Breast epithelium (tissue), 4 donors: ENCODE measurements at regions not wholly inside any gene's neighbourhood (a gene's known extent, or its start where the extent isn't known, plus 50 kb on each side); places are given as distances from the start of the nearest gene placed in this dataset.
A peak's percentile ranks its signal among the peaks of the same experiment; 100 is the strongest.

Source experiments
- DNase-seq, 2 donors: peaks; one replicate each; pipeline ENCODE4 v3.0.0-alpha.2; 2019; ENCODE audit warnings: low spot score in 2 of 2
- H3K27ac ChIP-seq, 2 donors: fragments of 200-600 bp; sonication (generic) in 1 of 2; one replicate each; pipeline ENCODE4 v1.5.1; 2016 to 2019; ENCODE audit warnings: mild to moderate bottlenecking in 1 of 2
- H3K27me3 ChIP-seq, 2 donors: fragments of 200-600 bp; sonication (generic) in 1 of 2; one replicate each; pipeline versions ENCODE4 v1.5.1 to v1.6.0; 2017 to 2019; ENCODE audit warnings: control low read depth in 1 of 2, mild to moderate bottlenecking in 1 of 2
- H3K36me3 ChIP-seq: fragments of 200-600 bp; one replicate; pipeline ENCODE4 v1.5.1; 2019
- H3K4me1 ChIP-seq, 2 donors: fragments of 200-600 bp; sonication (generic); one replicate each; pipeline ENCODE4 v1.5.1; 2016 to 2019; ENCODE audit warnings: control low read depth in 1 of 2
- H3K4me3 ChIP-seq, 3 donors: fragments of 200-600 bp; sonication (generic); 1 replicate in 2 of 3; 2 replicates in 1 of 3; pipeline ENCODE4 v1.5.1; 2016 to 2019; ENCODE audit warnings: mild to moderate bottlenecking in 3 of 3, moderate library complexity in 2 of 3
- H3K9me3 ChIP-seq, 2 donors: fragments of 200-600 bp; sonication (generic) in 1 of 2; one replicate each; pipeline ENCODE4 v1.5.1; 2016 to 2019; ENCODE audit warnings: control low read depth in 1 of 2
- POLR2A ChIP-seq: fragments of 450-650 bp; IDR thresholded peaks from one replicate; pipeline ENCODE4 v1.6.1; 2016; ENCODE audit warnings: antibody characterized with exemption, mild to moderate bottlenecking, moderate library complexity
- POLR2AphosphoS5 ChIP-seq, 3 donors: sonication (generic); formaldehyde crosslinking; IDR thresholded peaks; one replicate each; pipeline ENCODE4 v1.6.1; 2017; ENCODE audit warnings: antibody characterized with exemption in 3 of 3
- intact Hi-C: fragments of 100-400 bp; cut with DNase I; formaldehyde crosslinking; loops from one replicate; pipeline ENCODE4 v1.15.1; 2023; ENCODE audit warnings: low total_unique reads
- TF ChIP-seq, protein P1 (sequence below), 3 donors: fragments of 450-650 bp; IDR thresholded peaks; one replicate each; pipeline ENCODE4 v1.5.1; 2016 to 2017; ENCODE audit warnings: antibody characterized with exemption in 3 of 3, mild to moderate bottlenecking in 3 of 3, moderate library complexity in 3 of 3

DNA sequence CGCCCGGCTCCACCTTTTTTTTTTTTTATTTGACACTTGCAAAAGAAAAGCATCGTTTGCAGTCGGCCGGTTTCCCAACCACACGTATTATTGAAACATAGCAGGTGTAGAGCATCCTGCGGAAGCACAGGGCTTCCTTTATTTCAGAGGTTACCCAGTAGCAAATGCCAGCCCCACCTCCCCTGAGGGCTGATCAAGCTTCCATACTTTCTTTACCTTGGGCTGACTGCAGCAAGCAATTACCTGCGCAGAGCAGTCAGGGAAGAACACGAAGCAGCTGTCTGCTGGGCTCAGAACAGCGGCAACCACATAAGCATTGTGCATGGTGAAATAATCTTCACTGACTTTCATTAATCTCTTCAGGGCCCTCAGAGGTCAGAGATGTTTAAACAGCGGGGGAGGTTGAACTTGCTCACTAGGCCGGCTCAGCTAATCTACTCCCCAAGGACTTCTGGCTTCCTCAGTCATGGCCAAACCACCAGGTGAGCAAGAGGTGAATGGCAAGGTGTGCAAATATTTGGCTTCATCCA lies 784.7 kb upstream of the AUTS2 start:
- peak in 1 of 2 donors; percentile 18 for DNase-seq
- TF ChIP-seq POLR2AphosphoS5 (IDR thresholded peaks at IDR 0.05) (no peak), POLR2A (no peak)
- TF ChIP-seq, protein P1, sequence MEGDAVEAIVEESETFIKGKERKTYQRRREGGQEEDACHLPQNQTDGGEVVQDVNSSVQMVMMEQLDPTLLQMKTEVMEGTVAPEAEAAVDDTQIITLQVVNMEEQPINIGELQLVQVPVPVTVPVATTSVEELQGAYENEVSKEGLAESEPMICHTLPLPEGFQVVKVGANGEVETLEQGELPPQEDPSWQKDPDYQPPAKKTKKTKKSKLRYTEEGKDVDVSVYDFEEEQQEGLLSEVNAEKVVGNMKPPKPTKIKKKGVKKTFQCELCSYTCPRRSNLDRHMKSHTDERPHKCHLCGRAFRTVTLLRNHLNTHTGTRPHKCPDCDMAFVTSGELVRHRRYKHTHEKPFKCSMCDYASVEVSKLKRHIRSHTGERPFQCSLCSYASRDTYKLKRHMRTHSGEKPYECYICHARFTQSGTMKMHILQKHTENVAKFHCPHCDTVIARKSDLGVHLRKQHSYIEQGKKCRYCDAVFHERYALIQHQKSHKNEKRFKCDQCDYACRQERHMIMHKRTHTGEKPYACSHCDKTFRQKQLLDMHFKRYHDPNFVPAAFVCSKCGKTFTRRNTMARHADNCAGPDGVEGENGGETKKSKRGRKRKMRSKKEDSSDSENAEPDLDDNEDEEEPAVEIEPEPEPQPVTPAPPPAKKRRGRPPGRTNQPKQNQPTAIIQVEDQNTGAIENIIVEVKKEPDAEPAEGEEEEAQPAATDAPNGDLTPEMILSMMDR (IDR thresholded peaks at IDR 0.05) = no peak
- Histone ChIP-seq H3K27ac (no peak overlapping the region), H3K4me1 (no peaks in the 10 kb centered on the region), H3K36me3 (no peaks in the 10 kb centered on the region), H3K4me3 (no peak overlapping the region), H3K27me3 (no peaks in the 10 kb centered on the region), H3K9me3 (no peaks in the 10 kb centered on the region)
- intact Hi-C loops = no loop called here

DNA sequence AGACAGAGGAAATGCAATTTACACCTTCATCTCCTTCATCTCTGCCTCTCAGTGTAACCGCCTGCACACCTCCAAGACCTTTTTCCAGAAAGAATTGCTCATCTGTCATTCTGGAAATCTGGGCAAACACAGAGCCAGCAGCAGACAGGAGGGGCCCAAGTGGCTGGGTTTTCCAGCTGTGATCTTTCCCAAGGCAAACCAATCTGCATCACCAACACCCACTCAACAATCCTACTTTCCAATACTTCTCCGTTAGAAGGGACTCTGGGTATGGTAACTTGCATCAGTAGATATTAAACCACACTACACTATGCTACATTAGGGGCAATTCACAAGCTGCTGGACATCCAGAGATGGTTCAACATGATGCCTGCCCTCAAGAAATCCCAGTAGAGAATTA lies 781.8 kb upstream of the AUTS2 start:
- H3K36me3 ChIP-seq = no peaks in the 10 kb centered on the region
- no peaks in the 10 kb centered on the region for H3K27me3 ChIP-seq
- intact Hi-C loops = no loop called here
- no peak overlapping the region for H3K27ac ChIP-seq
- no peak overlapping the region for H3K4me3 ChIP-seq
- no peaks in the 10 kb centered on the region for H3K4me1 ChIP-seq
- TF ChIP-seq, protein P1 (IDR thresholded peaks at IDR 0.05) = no peak
- no peak for TF ChIP-seq POLR2AphosphoS5 (IDR thresholded peaks at IDR 0.05)
- TF ChIP-seq POLR2A = no peak
- no peaks in the 10 kb centered on the region for H3K9me3 ChIP-seq
- no peak for DNase-seq

DNA sequence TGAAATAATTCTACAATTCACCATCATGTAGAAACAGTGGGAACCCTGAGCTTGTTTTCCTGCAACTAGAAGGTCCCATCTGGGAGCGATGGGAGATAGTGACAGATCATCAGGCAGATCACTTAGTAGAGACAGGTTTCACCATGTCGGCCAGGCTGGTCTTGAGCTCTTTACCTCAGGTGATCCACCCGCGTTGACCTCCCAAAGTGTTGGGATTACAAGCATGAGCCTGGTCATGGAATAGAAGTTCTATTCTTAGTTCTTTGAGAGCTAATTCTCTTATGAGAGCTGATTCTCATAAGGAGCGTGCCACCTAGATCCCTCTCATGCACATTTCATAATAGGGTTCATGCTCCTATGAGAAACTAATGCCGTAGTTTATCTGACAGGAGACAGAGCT lies 778.0 kb upstream of the AUTS2 start:
- Histone ChIP-seq H3K9me3 (peaks cover 0 to 10% of the 10 kb centered on the region in 2 donors), H3K27ac (no peak overlapping the region), H3K27me3 (no peaks in the 10 kb centered on the region), H3K4me3 (no peak overlapping the region), H3K36me3 (no peaks in the 10 kb centered on the region), H3K4me1 (no peaks in the 10 kb centered on the region)
- intact Hi-C loops = loop anchor here (10.0 kb wide), 1 partner anchor 726 kb away; no protein-coding TSS in a partner anchor
- TF ChIP-seq POLR2AphosphoS5 (IDR thresholded peaks at IDR 0.05) (no peak), POLR2A (no peak)
- TF ChIP-seq, protein P1 (IDR thresholded peaks at IDR 0.05) = no peak
- DNase-seq = no peak

DNA sequence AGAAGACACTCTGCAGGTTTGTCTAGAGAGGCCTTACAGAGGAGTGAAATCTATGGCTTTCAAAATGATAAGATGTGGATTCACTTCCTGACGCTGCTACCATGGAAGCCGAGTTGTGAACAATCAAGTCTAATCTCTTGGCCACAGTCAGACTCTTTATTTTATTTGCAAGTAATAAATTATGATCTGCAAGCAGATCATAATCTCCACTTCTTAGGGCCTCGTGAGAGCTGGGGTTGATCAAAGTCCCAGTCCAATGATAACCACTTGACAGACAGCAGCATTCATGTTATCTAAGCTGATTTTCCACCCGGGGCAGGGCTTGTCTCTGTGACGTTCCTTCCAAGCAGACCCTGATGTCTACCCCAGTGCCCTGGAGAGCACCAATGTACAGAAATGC lies 776.4 kb upstream of the AUTS2 start:
- Histone ChIP-seq H3K4me1 (no peaks in the 10 kb centered on the region), H3K36me3 (no peaks in the 10 kb centered on the region), H3K9me3 (peaks cover 0 to 10% of the 10 kb centered on the region in 2 donors), H3K27ac (no peak overlapping the region), H3K4me3 (no peak overlapping the region), H3K27me3 (no peaks in the 10 kb centered on the region)
- no peak for DNase-seq
- TF ChIP-seq POLR2AphosphoS5 (IDR thresholded peaks at IDR 0.05) = no peak
- no peak for TF ChIP-seq POLR2A
- TF ChIP-seq, protein P1 (IDR thresholded peaks at IDR 0.05) = no peak
- intact Hi-C loops = loop anchor here (10.0 kb wide), 1 partner anchor 727 kb away; no protein-coding TSS in a partner anchor

DNA sequence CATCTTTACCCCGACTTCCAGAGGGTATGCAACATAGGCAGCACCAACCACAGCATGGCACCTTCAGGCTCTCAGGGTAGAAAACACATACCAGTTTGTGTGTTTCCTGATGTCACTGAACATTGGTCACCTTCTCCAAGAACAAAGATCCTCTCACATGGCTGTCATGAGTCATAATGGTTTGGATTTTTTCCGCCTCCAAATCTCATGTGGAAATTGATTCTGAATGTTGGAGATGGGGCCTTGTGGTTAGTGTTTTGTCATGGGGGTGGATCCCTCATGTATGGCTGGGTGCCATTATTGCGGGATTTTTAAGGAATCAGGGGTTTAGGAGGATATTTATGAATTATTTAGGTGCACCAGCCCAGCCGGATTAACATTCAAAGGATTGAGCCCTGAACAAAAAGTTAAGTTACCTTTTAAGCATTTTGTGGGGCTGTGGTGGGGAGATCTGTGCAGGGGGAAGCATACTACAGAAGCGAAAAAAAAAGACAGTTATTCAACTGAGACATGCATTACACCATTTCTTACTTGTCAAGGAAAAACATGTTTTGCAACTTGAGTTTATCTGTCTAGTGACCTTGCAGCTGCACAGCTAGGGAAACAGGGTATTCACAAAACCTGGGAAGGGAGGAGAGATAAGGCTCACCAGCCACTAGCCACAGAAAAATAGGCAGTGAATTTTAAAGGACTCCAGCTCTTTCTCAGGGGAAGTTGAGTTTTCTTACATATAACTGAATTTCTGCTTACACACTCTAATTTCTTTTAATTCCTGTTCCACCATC lies 774.1 kb upstream of the AUTS2 start:
- intact Hi-C loops = loop anchor here (10.0 kb wide), 1 partner anchor 729 kb away; no protein-coding TSS in a partner anchor
- H3K4me3 ChIP-seq = no peak overlapping the region
- TF ChIP-seq, protein P1 (IDR thresholded peaks at IDR 0.05) = no peak
- TF ChIP-seq POLR2AphosphoS5 (IDR thresholded peaks at IDR 0.05) (no peak), POLR2A (no peak)
- peaks cover 0 to 10% of the 10 kb centered on the region in 2 donors for H3K9me3 ChIP-seq
- no peak overlapping the region for H3K27ac ChIP-seq
- H3K4me1 ChIP-seq = no peaks in the 10 kb centered on the region
- no peak for DNase-seq
- H3K36me3 ChIP-seq = no peaks in the 10 kb centered on the region
- no peaks in the 10 kb centered on the region for H3K27me3 ChIP-seq
